Transverse colon (tissue), 3 donors: ENCODE measurements at regions not wholly inside any gene's neighbourhood (a gene's known extent, or its start where the extent isn't known, plus 50 kb on each side); places are given as distances from the start of the nearest gene placed in this dataset.

Experiments
- CTCF ChIP-seq, 5 experiments: fragments of 200-600 bp in 3 of 5; fragments of 450-650 bp in 2 of 5; sonication (generic) in 3 of 5; IDR thresholded peaks; 1 replicate in 2 of 5; 2 replicates in 3 of 5; pipeline ENCODE4 v1.5.1; 2016 to 2017; ENCODE audit warnings: antibody characterized with exemption in 5 of 5, inconsistent platforms in 3 of 5, mild to moderate bottlenecking in 2 of 5, moderate library complexity in 1 of 5
- EP300 ChIP-seq: sonication (generic); formaldehyde crosslinking; IDR thresholded peaks from one replicate; pipeline ENCODE4 v1.6.1; 2017; ENCODE audit warnings: antibody characterized with exemption, low read depth
- POLR2A ChIP-seq: fragments of 450-650 bp; IDR thresholded peaks from one replicate; pipeline ENCODE4 v1.6.1; 2016; ENCODE audit warnings: antibody characterized with exemption, mild to moderate bottlenecking, moderate library complexity

- TF ChIP-seq POLR2A: no peak
- TF ChIP-seq CTCF (IDR thresholded peaks at IDR 0.05): no peak
- TF ChIP-seq EP300: no peak
Measured at GRCh38 chr2:157004789-157005188, 252.7 kb upstream of the GALNT5 start.
